IPS-15b (cell line): ENCODE measurements at regions not wholly inside any gene's neighbourhood (a gene's known extent, or its start where the extent isn't known, plus 50 kb on each side); places are given as distances from the start of the nearest gene placed in this dataset.

ENCODE experiments used
- H3K27me3 ChIP-seq: one replicate; pipeline ENCODE4 v1.6.1; 2013; ENCODE audit warnings: low read length; ENCODE audit not compliant: control insufficient read depth, insufficient read depth
- H3K36me3 ChIP-seq: one replicate; pipeline ENCODE4 v1.6.1; 2013; ENCODE audit warnings: low read length; ENCODE audit not compliant: control insufficient read depth, insufficient read depth
- H3K4me1 ChIP-seq: one replicate; pipeline ENCODE4 v1.6.1; 2013; ENCODE audit warnings: mild to moderate bottlenecking, low read length; ENCODE audit not compliant: control insufficient read depth, insufficient read depth
- H3K4me3 ChIP-seq: one replicate; pipeline ENCODE4 v1.5.1; 2013; ENCODE audit warnings: low read depth, low read length
- H3K9ac ChIP-seq: one replicate; pipeline ENCODE4 v1.6.1; 2013; ENCODE audit warnings: low read depth, mild to moderate bottlenecking, low read length
- H3K9me3 ChIP-seq: one replicate; pipeline ENCODE4 v1.6.1; 2013; ENCODE audit warnings: mild to moderate bottlenecking, low read length; ENCODE audit not compliant: control insufficient read depth, insufficient read depth

- Histone ChIP-seq H3K36me3 (no peaks in the 10 kb centered on the region), H3K9ac (no peak overlapping the region), H3K9me3 (no peaks in the 10 kb centered on the region), H3K4me3 (no peak overlapping the region), H3K27me3 (no peaks in the 10 kb centered on the region), H3K4me1 (no peaks in the 10 kb centered on the region)
Measured at GRCh38 chr14:26363689-26364088, 234.1 kb downstream of the NOVA1 start.

DNA sequence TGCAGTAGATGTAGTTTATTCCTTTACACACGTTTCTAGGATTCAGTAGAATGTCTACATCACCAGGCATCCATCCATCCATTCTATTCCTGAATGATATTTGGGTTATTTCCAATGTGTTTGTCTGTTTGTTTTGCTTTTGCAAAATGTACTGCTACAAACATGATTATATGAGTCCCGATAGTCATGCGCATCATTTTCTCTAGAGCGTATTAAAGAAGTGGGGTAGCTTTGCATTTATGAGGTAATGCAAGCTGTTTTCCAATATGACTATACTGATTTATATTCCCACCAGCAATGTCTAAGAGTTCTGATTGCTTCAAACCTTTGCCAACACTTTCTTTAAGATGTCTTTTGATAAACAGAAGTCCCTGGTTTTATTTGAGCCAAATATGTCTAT is 253.2 kb downstream of the NOVA1 start:
- Histone ChIP-seq H3K4me1 (no peaks in the 10 kb centered on the region), H3K36me3 (no peaks in the 10 kb centered on the region), H3K9ac (no peak overlapping the region), H3K9me3 (no peaks in the 10 kb centered on the region), H3K4me3 (no peak overlapping the region), H3K27me3 (no peaks in the 10 kb centered on the region)

- no peaks in the 10 kb centered on the region for H3K9me3 ChIP-seq
- no peak overlapping the region for H3K9ac ChIP-seq
- no peak overlapping the region for H3K4me3 ChIP-seq
- H3K36me3 ChIP-seq, result no peaks in the 10 kb centered on the region
- no peaks in the 10 kb centered on the region for H3K27me3 ChIP-seq
- H3K4me1 ChIP-seq, result no peaks in the 10 kb centered on the region
Measured at GRCh38 chr14:26339381-26339780, 258.5 kb downstream of the NOVA1 start.

DNA sequence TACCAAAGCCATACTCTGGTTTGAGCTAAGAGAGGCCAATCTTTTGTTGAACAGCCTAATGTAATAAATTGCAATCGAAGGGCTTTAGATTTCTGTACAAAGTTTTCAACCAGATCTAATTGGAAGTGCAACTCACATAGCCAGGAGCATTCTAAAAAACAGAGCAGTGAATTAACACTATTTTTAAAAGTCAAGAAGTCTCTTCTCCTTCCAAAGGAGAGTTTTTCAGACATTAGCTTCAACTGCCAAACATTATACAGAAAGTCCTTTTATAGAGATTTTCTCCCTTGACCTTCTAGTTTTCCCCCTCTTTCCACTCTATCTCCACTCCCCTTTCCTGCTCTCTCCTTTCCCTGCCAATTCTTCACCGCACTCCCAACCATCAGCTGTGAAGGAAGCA is 259.6 kb downstream of the NOVA1 start:
- H3K9me3 ChIP-seq, result no peaks in the 10 kb centered on the region
- H3K27me3 ChIP-seq, result no peaks in the 10 kb centered on the region
- H3K36me3 ChIP-seq, result no peaks in the 10 kb centered on the region
- no peaks in the 10 kb centered on the region for H3K4me1 ChIP-seq
- H3K9ac ChIP-seq, result no peak overlapping the region
- no peak overlapping the region for H3K4me3 ChIP-seq

GRCh38 chr14:26334288-26334687 is 263.5 kb downstream of the NOVA1 start:
- no peak overlapping the region for H3K9ac ChIP-seq
- H3K9me3 ChIP-seq, result no peaks in the 10 kb centered on the region
- H3K36me3 ChIP-seq, result no peaks in the 10 kb centered on the region
- H3K4me1 ChIP-seq, result no peaks in the 10 kb centered on the region
- H3K27me3 ChIP-seq, result no peaks in the 10 kb centered on the region
- H3K4me3 ChIP-seq, result no peak overlapping the region

DNA sequence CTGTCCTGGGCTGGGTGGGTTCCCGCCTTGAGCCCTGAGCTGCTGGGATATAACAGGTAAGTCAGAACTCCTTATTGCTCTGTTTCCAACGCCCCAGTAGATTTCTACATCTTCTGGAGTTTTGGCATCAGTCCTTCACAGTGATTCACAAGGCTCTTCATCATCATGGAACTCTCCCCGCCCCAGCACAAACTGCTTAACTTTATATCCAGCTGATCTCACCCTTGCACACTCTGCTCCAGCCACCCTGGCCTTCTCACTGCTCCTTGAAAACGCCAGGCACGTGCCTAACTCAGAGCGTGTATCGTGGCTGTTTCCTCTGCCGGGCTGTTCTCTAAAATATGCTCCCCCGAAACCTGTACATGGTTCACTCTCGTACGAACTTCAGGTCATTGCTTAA is 264.9 kb downstream of the NOVA1 start:
- no peaks in the 10 kb centered on the region for H3K9me3 ChIP-seq
- H3K4me1 ChIP-seq, result no peaks in the 10 kb centered on the region
- H3K36me3 ChIP-seq, result no peaks in the 10 kb centered on the region
- H3K9ac ChIP-seq, result no peak overlapping the region
- H3K27me3 ChIP-seq, result no peaks in the 10 kb centered on the region
- H3K4me3 ChIP-seq, result no peak overlapping the region

DNA sequence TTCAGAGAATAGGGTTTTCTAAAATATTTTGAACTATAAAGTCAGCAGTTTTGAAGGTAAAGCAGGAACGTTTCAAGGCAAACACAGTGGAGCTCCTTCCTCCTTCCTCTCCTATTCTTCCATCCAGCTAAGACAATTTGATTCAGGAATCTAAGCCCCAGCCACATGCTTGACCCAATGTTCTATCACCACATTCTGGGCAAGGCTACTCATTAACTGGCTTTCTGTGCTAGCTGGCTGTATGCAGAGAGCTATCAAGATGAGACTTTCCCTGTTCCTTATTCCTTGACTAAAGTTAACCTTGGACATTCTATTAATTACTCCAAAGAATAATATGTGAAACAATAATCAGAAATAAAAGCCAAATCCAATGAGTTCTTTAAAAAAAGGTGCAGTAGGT is 266.9 kb downstream of the NOVA1 start:
- no peaks in the 10 kb centered on the region for H3K9me3 ChIP-seq
- no peaks in the 10 kb centered on the region for H3K36me3 ChIP-seq
- H3K4me1 ChIP-seq, result no peaks in the 10 kb centered on the region
- H3K27me3 ChIP-seq, result no peaks in the 10 kb centered on the region
- no peak overlapping the region for H3K9ac ChIP-seq
- H3K4me3 ChIP-seq, result no peak overlapping the region

- no peaks in the 10 kb centered on the region for H3K36me3 ChIP-seq
- no peaks in the 10 kb centered on the region for H3K9me3 ChIP-seq
- no peak overlapping the region for H3K4me3 ChIP-seq
- H3K27me3 ChIP-seq, result no peaks in the 10 kb centered on the region
- peaks cover 3% of the 10 kb centered on the region for H3K4me1 ChIP-seq
- H3K9ac ChIP-seq, result no peak overlapping the region
Measured at GRCh38 chr14:26328791-26329190, 269.0 kb downstream of the NOVA1 start.

- no peaks in the 10 kb centered on the region for H3K36me3 ChIP-seq
- H3K9ac ChIP-seq, result no peak overlapping the region
- H3K9me3 ChIP-seq, result no peaks in the 10 kb centered on the region
- H3K4me3 ChIP-seq, result no peak overlapping the region
- H3K27me3 ChIP-seq, result no peaks in the 10 kb centered on the region
- H3K4me1 ChIP-seq, result peaks cover 3% of the 10 kb centered on the region
Measured at GRCh38 chr14:26323869-26324268, 274.0 kb downstream of the NOVA1 start.

GRCh38 chr14:26320886-26321285 is 276.9 kb downstream of the NOVA1 start:
- H3K36me3 ChIP-seq, result no peaks in the 10 kb centered on the region
- no peak overlapping the region for H3K4me3 ChIP-seq
- no peak overlapping the region for H3K9ac ChIP-seq
- H3K4me1 ChIP-seq, result peaks cover 3% of the 10 kb centered on the region
- no peaks in the 10 kb centered on the region for H3K9me3 ChIP-seq
- H3K27me3 ChIP-seq, result no peaks in the 10 kb centered on the region

GRCh38 chr14:26319139-26319864 is 278.5 kb downstream of the NOVA1 start:
- Histone ChIP-seq H3K9me3 (no peaks in the 10 kb centered on the region), H3K27me3 (no peaks in the 10 kb centered on the region), H3K4me3 (no peak overlapping the region), H3K36me3 (no peaks in the 10 kb centered on the region), H3K9ac (no peak overlapping the region), H3K4me1 (no peaks in the 10 kb centered on the region)

- no peak overlapping the region for H3K9ac ChIP-seq
- H3K36me3 ChIP-seq, result no peaks in the 10 kb centered on the region
- H3K27me3 ChIP-seq, result no peaks in the 10 kb centered on the region
- H3K4me3 ChIP-seq, result no peak overlapping the region
- H3K9me3 ChIP-seq, result no peaks in the 10 kb centered on the region
- H3K4me1 ChIP-seq, result no peaks in the 10 kb centered on the region
Measured at GRCh38 chr14:26304056-26304455, 293.8 kb downstream of the NOVA1 start.
